Uterus (tissue), 3 donors: ENCODE measurements at regions not wholly inside any gene's neighbourhood (a gene's known extent, or its start where the extent isn't known, plus 50 kb on each side); places are given as distances from the start of the nearest gene placed in this dataset.

Experiments used
- DNase-seq, 2 donors: peaks; one replicate each; pipeline ENCODE4 v3.0.0-alpha.2; 2019 to 2020
- H3K27ac ChIP-seq, 2 donors: fragments of 200-600 bp; sonication (generic); 1 replicate in 1 of 2; 2 replicates in 1 of 2; pipeline ENCODE4 v1.5.1; 2016 to 2018
- H3K27me3 ChIP-seq, 2 donors: fragments of 200-600 bp; sonication (generic); one replicate each; pipeline ENCODE4 v1.5.1; 2018 to 2019; ENCODE audit warnings: control low read depth in 1 of 2
- H3K36me3 ChIP-seq, 2 donors: fragments of 200-600 bp; sonication (generic); one replicate each; pipeline ENCODE4 v1.5.1; 2019; ENCODE audit warnings: control low read depth in 1 of 2
- H3K4me1 ChIP-seq, 2 donors: fragments of 200-600 bp; sonication (generic); one replicate each; pipeline ENCODE4 v1.5.1; 2018 to 2019; ENCODE audit warnings: control low read depth in 1 of 2
- H3K4me3 ChIP-seq, 2 donors: fragments of 200-600 bp; sonication (generic); 1 replicate in 1 of 2; 2 replicates in 1 of 2; pipeline ENCODE4 v1.5.1; 2018 to 2019; ENCODE audit warnings: mild to moderate bottlenecking in 1 of 2
- H3K9me3 ChIP-seq, 2 donors: fragments of 200-600 bp; sonication (generic); one replicate each; pipeline ENCODE4 v1.5.1; 2019; ENCODE audit warnings: control low read depth in 1 of 2
- CTCF ChIP-seq, 4 experiments: fragments of 200-600 bp in 2 of 4; fragments of 450-650 bp in 2 of 4; sonication (generic) in 2 of 4; IDR thresholded peaks; one replicate each; pipeline ENCODE4 v1.5.1; 2016 to 2019; ENCODE audit warnings: antibody characterized with exemption in 4 of 4, mild to moderate bottlenecking in 2 of 4, moderate library complexity in 1 of 4
- POLR2A ChIP-seq, 2 donors: fragments of 450-650 bp; IDR thresholded peaks; one replicate each; pipeline ENCODE4 v1.6.1; 2016; ENCODE audit warnings: antibody characterized with exemption in 2 of 2, mild to moderate bottlenecking in 1 of 2, moderate library complexity in 1 of 2
- intact Hi-C: fragments of 100-400 bp; cut with DNase I; formaldehyde crosslinking; loops from one replicate; pipeline ENCODE4 v1.15.1; 2023; ENCODE audit warnings: low total_unique reads
- donor health status: DM: yes; HTN: yes; CAD: no.

GRCh38 chr4:60368986-60369385 lies 831.1 kb upstream of the ADGRL3 start:
- Histone ChIP-seq H3K27me3 (no peaks in the 10 kb centered on the region), H3K4me1 (no peaks in the 10 kb centered on the region), H3K27ac (no peak overlapping the region), H3K36me3 (no peaks in the 10 kb centered on the region), H3K9me3 (no peaks in the 10 kb centered on the region), H3K4me3 (no peak overlapping the region)
- TF ChIP-seq CTCF (IDR thresholded peaks at IDR 0.05) (no peak), POLR2A (IDR thresholded peaks at IDR 0.05) (no peak)
- no peak for DNase-seq
- intact Hi-C loops, result no loop called here

- no peak for DNase-seq
- Histone ChIP-seq H3K36me3 (no peaks in the 10 kb centered on the region), H3K4me3 (no peak overlapping the region), H3K4me1 (no peaks in the 10 kb centered on the region), H3K9me3 (no peaks in the 10 kb centered on the region), H3K27me3 (no peaks in the 10 kb centered on the region), H3K27ac (no peak overlapping the region)
- TF ChIP-seq CTCF (IDR thresholded peaks at IDR 0.05) (no peak), POLR2A (IDR thresholded peaks at IDR 0.05) (no peak)
- intact Hi-C loops, result no loop called here
These were observed 822.1 kb upstream of the ADGRL3 start for GRCh38 chr4:60378010-60378409.

GRCh38 chr4:60384516-60384915 lies 815.6 kb upstream of the ADGRL3 start:
- Histone ChIP-seq H3K27ac (no peak overlapping the region), H3K4me1 (no peaks in the 10 kb centered on the region), H3K4me3 (no peak overlapping the region), H3K36me3 (no peaks in the 10 kb centered on the region), H3K9me3 (peaks cover 0 to 4% of the 10 kb centered on the region in 2 donors), H3K27me3 (no peaks in the 10 kb centered on the region)
- intact Hi-C loops, result no loop called here
- DNase-seq, result no peak
- TF ChIP-seq POLR2A (IDR thresholded peaks at IDR 0.05) (no peak), CTCF (IDR thresholded peaks at IDR 0.05) (no peak)

GRCh38 chr4:60389633-60390032 lies 810.5 kb upstream of the ADGRL3 start:
- no peak for DNase-seq
- Histone ChIP-seq H3K4me3 (no peak overlapping the region), H3K36me3 (no peaks in the 10 kb centered on the region), H3K27ac (no peak overlapping the region), H3K4me1 (no peaks in the 10 kb centered on the region), H3K27me3 (no peaks in the 10 kb centered on the region), H3K9me3 (peaks cover 0 to 4% of the 10 kb centered on the region in 2 donors)
- intact Hi-C loops, result no loop called here
- TF ChIP-seq POLR2A (IDR thresholded peaks at IDR 0.05), result no peak
- no peak for TF ChIP-seq CTCF (IDR thresholded peaks at IDR 0.05)

GRCh38 chr4:60396341-60397049 lies 803.6 kb upstream of the ADGRL3 start:
- TF ChIP-seq CTCF (IDR thresholded peaks at IDR 0.05), result no peak
- intact Hi-C loops, result no loop called here
- Histone ChIP-seq H3K4me1 (no peaks in the 10 kb centered on the region), H3K4me3 (no peak overlapping the region), H3K9me3 (no peaks in the 10 kb centered on the region), H3K27me3 (no peaks in the 10 kb centered on the region), H3K36me3 (no peaks in the 10 kb centered on the region), H3K27ac (no peak overlapping the region)
- DNase-seq, result no peak
